ENCODE measurements at regions not wholly inside any gene's neighbourhood (a gene's known extent, or its start where the extent isn't known, plus 50 kb on each side); places are given as distances from the start of the nearest gene placed in this dataset.

- TF ChIP-seq EGR1 (IDR thresholded peaks at IDR 0.05; ENCODE audit: low read depth) (no peak), SP1 (IDR thresholded peaks at IDR 0.05; ENCODE audit: low read depth) (no peak), YY1 (IDR thresholded peaks at IDR 0.05; ENCODE audit: extremely low read depth, insufficient replicate concordance, low read depth, low read length) (no peak), POLR2A (IDR thresholded peaks at IDR 0.05; ENCODE audit: borderline replicate concordance, extremely low read depth, insufficient read depth, insufficient read length) (no peak), TCF7L2 (IDR thresholded peaks at IDR 0.05; ENCODE audit: borderline replicate concordance, extremely low read depth, insufficient read depth, insufficient read length) (no peak), CTCF (IDR thresholded peaks at IDR 0.05 in 2 of 3, conservative IDR thresholded peaks at IDR 0.05 in 1 of 3; ENCODE audit: borderline replicate concordance in 1 of 3, insufficient read depth in 1 of 3, low read depth in 2 of 3, low read length in 2 of 3) (no peak), EZH2 (IDR thresholded peaks at IDR 0.05) (no peak), ZNF274 (IDR thresholded peaks at IDR 0.05; ENCODE audit: low read depth, low read length) (no peak), ATF3 (IDR thresholded peaks at IDR 0.05) (no peak), EZH2phosphoT487 (IDR thresholded peaks at IDR 0.05; ENCODE audit: borderline replicate concordance) (no peak), SIN3A (IDR thresholded peaks at IDR 0.05; ENCODE audit: low read depth) (no peak), ZFX (IDR thresholded peaks at IDR 0.05) (no peak), FOSL1 (IDR thresholded peaks at IDR 0.05; ENCODE audit: low read depth) (no peak), SRF (IDR thresholded peaks at IDR 0.05; ENCODE audit: low read depth) (no peak), CBX3 (IDR thresholded peaks at IDR 0.05; ENCODE audit: low read depth) (no peak)
- POLR2A ChIA-PET, result no interaction called here
Observed at GRCh38 chr6:78031228-78031627, 378.4 kb downstream of the MEI4 start.

More at GRCh38 chr6:78031228-78031627, 378.4 kb downstream of the MEI4 start:
- ChIA-PET RAD21 (ENCODE audit: low non-redundant PET in 1 of 2, low total read pairs in 2 of 2, uncharacterized antibody in 2 of 2, unreplicated experiment in 2 of 2) (no interaction called here), CTCF (no interaction called here)
- no peaks in the 10 kb centered on the region for H3K27me3 ChIP-seq (ENCODE audit: insufficient read depth, low read length)
- no peaks in the 10 kb centered on the region for H4K20me1 ChIP-seq (ENCODE audit: insufficient read depth)
- no peak overlapping the region for H3K4me2 ChIP-seq (ENCODE audit: low read length)
- H3K36me3 ChIP-seq (ENCODE audit: control insufficient read depth in 1 of 2, insufficient read depth in 2 of 2, low read length in 2 of 2), result no peaks in the 10 kb centered on the region
- no TSS peak for BruUV-seq (replicated peaks)
- H3K9me2 ChIP-seq (ENCODE audit: insufficient read depth), result no peaks in the 10 kb centered on the region
- H3K27ac ChIP-seq (ENCODE audit: low read depth, low read length), result no peak overlapping the region
- no peaks in the 10 kb centered on the region for H3K9me3 ChIP-seq (ENCODE audit: control insufficient read depth in 1 of 2, insufficient read depth in 1 of 2, low read depth in 1 of 2, low read length in 2 of 2)
- no peak for DNase-seq (ENCODE audit: low read depth, low spot score)
- H3K4me3 ChIP-seq (replicated peaks in 1 of 2; ENCODE audit: low read depth in 1 of 2, low read length in 2 of 2), result no peak overlapping the region
- no peaks in the 10 kb centered on the region for H3K4me1 ChIP-seq (ENCODE audit: control insufficient read depth in 1 of 2, insufficient read depth in 2 of 2, low read length in 2 of 2)
- no peak for ATAC-seq
- H3K9ac ChIP-seq (ENCODE audit: low read length), result no peak overlapping the region
- no peaks in the 10 kb centered on the region for H3K79me2 ChIP-seq (ENCODE audit: insufficient read depth, low read length)
- H2AFZ ChIP-seq (ENCODE audit: low read depth, low read length, poor library complexity, severe bottlenecking), result no peak overlapping the region
- intact Hi-C loops (cut with micrococcal nuclease), result no loop called here
